SU-DHL-6 (cell line): ENCODE measurements at regions not wholly inside any gene's neighbourhood (a gene's known extent, or its start where the extent isn't known, plus 50 kb on each side); places are given as distances from the start of the nearest gene placed in this dataset.

Source experiments
- EZH2phosphoT487 ChIP-seq: fragments of 200-600 bp; sonication (generic), shearing (Covaris generic); conservative IDR thresholded peaks from 2 replicates; pipeline ENCODE4 v1.6.1; 2018; ENCODE audit warnings: mild to moderate bottlenecking, antibody characterized with exemption, low read length, moderate library complexity, mixed read lengths
- TF ChIP-seq, protein P1 (sequence below): fragments of 200-600 bp; sonication (generic); IDR thresholded peaks from one replicate; pipeline ENCODE4 v1.5.1; 2017; ENCODE audit warnings: antibody characterized with exemption, mild to moderate bottlenecking, low read length, moderate library complexity; ENCODE audit not compliant: insufficient read depth, poor library complexity, severe bottlenecking

- TF ChIP-seq, protein P1, sequence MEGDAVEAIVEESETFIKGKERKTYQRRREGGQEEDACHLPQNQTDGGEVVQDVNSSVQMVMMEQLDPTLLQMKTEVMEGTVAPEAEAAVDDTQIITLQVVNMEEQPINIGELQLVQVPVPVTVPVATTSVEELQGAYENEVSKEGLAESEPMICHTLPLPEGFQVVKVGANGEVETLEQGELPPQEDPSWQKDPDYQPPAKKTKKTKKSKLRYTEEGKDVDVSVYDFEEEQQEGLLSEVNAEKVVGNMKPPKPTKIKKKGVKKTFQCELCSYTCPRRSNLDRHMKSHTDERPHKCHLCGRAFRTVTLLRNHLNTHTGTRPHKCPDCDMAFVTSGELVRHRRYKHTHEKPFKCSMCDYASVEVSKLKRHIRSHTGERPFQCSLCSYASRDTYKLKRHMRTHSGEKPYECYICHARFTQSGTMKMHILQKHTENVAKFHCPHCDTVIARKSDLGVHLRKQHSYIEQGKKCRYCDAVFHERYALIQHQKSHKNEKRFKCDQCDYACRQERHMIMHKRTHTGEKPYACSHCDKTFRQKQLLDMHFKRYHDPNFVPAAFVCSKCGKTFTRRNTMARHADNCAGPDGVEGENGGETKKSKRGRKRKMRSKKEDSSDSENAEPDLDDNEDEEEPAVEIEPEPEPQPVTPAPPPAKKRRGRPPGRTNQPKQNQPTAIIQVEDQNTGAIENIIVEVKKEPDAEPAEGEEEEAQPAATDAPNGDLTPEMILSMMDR, result no peak
- TF ChIP-seq EZH2phosphoT487, result no peak
Measured at GRCh38 chr21:14613486-14614224, 67.5 kb upstream of the SAMSN1 start.
